B cell (primary cell): ENCODE measurements at regions not wholly inside any gene's neighbourhood (a gene's known extent, or its start where the extent isn't known, plus 50 kb on each side); places are given as distances from the start of the nearest gene placed in this dataset.

Experiments
- ATAC-seq: fragments of 200-7000 bp; cut with Tn5 transposase; one replicate; pipeline ENCODE4 v1.10.0; 2021; ENCODE audit warnings: low read depth, mild to moderate bottlenecking, moderate number of reproducible peaks, moderate library complexity
- CTCF ChIA-PET: fragments of 350-600 bp; sonication (Branson Sonifier 250); formaldehyde crosslinking; loops from one replicate; lab custom pipeline; 2021; ENCODE audit warnings: antibody characterized with exemption, inconsistent platforms; lab: Charles Lee
- POLR2A ChIA-PET: fragments of 350-600 bp; sonication (Branson Sonifier 250); formaldehyde crosslinking; loops from one replicate; lab custom pipeline; 2021; ENCODE audit warnings: antibody characterized with exemption; lab: Charles Lee
- DNase-seq: peaks from one replicate; pipeline ENCODE4 v3.0.0; 2013
- H2AFZ ChIP-seq: 2 replicates; pipeline ENCODE4 v1.6.1; 2012; ENCODE audit warnings: mild to moderate bottlenecking, low read depth, low read length; ENCODE audit not compliant: insufficient read depth, poor library complexity, severe bottlenecking
- H3K27ac ChIP-seq, 2 donors: 1 replicate in 1 of 2; 2 replicates in 1 of 2; pipeline ENCODE4 v1.5.1; 2012 to 2013; ENCODE audit warnings: low read length in 2 of 2, mild to moderate bottlenecking in 2 of 2, moderate library complexity in 1 of 2
- H3K27me3 ChIP-seq, 4 experiments: fragments of 200-600 bp in 1 of 4; sonication (generic) in 1 of 4; replicated peaks in 1 of 4; 1 replicate in 2 of 4; 2 replicates in 2 of 4; pipeline versions ENCODE4 v1.6.1 to v1.7.0; 2013 to 2016; ENCODE audit warnings: low read length in 3 of 4, mild to moderate bottlenecking in 2 of 4, mixed read lengths in 1 of 4, moderate library complexity in 1 of 4; ENCODE audit not compliant: insufficient read depth in 4 of 4, control insufficient read depth in 3 of 4; ENCODE audit errors: control extremely low read depth in 1 of 4
- H3K36me3 ChIP-seq, 2 experiments: replicated peaks in 1 of 2; 1 replicate in 1 of 2; 2 replicates in 1 of 2; pipeline versions ENCODE4 v1.6.1 to v1.7.1; 2013; ENCODE audit warnings: low read length in 1 of 2; ENCODE audit not compliant: insufficient read depth in 2 of 2, control insufficient read depth in 1 of 2; ENCODE audit errors: control extremely low read depth in 1 of 2, extremely low read depth in 1 of 2
- H3K4me1 ChIP-seq, 2 donors: fragments of 200-600 bp in 1 of 2; sonication (generic) in 1 of 2; 1 replicate in 1 of 2; 2 replicates in 1 of 2; pipeline versions ENCODE4 v1.5.1 to v1.6.1; 2013 to 2017; ENCODE audit warnings: low read length in 2 of 2; ENCODE audit not compliant: control insufficient read depth in 2 of 2, insufficient read depth in 2 of 2
- H3K4me2 ChIP-seq: replicated peaks from 2 replicates; pipeline ENCODE3; 2012; ENCODE audit warnings: mild to moderate bottlenecking, low read depth, low read length; ENCODE audit not compliant: poor library complexity, severe bottlenecking
- H3K4me3 ChIP-seq, 5 experiments: fragments of 200-600 bp in 1 of 5; sonication (generic) in 1 of 5; 1 replicate in 3 of 5; 2 replicates in 2 of 5; pipeline versions ENCODE4 v1.5.1 to v1.7.0; 2011 to 2016; ENCODE audit warnings: low read length in 4 of 5, mild to moderate bottlenecking in 4 of 5, low read depth in 2 of 5, control low read depth in 1 of 5, moderate library complexity in 1 of 5; ENCODE audit not compliant: insufficient read depth in 1 of 5; ENCODE audit errors: control extremely low read depth in 1 of 5, extremely low read depth in 1 of 5
- H3K79me2 ChIP-seq: fragments of 200-600 bp; sonication (generic); one replicate; pipeline ENCODE4 v1.6.0; 2016; ENCODE audit warnings: low read length; ENCODE audit not compliant: control insufficient read depth, insufficient read depth
- H3K9ac ChIP-seq: fragments of 200-600 bp; sonication (generic); 2 replicates; pipeline ENCODE4 v1.6.1; 2017; ENCODE audit warnings: mild to moderate bottlenecking, low read length, moderate library complexity
- H3K9me3 ChIP-seq, 3 donors: one replicate each; pipeline versions ENCODE4 v1.6.1 to v1.7.1; 2013; ENCODE audit warnings: low read length in 2 of 3; ENCODE audit not compliant: control insufficient read depth in 2 of 3, insufficient read depth in 1 of 3; ENCODE audit errors: control extremely low read depth in 1 of 3
- H4K20me1 ChIP-seq: 2 replicates; pipeline ENCODE4 v1.6.0; 2012; ENCODE audit warnings: mild to moderate bottlenecking, low read length; ENCODE audit not compliant: insufficient read depth, control insufficient read depth, poor library complexity, severe bottlenecking
- H3K27ac Mint-ChIP-seq: one replicate; pipeline ENCODE4 v1.8.0; 2021; ENCODE audit warnings: mixed read lengths
- H3K27me3 Mint-ChIP-seq: one replicate; pipeline ENCODE4 v1.8.0; 2021; ENCODE audit warnings: mixed read lengths
- H3K4me1 Mint-ChIP-seq: one replicate; pipeline ENCODE4 v1.8.0; 2021; ENCODE audit warnings: mixed read lengths
- H3K4me3 Mint-ChIP-seq: one replicate; pipeline ENCODE4 v1.8.0; 2021; ENCODE audit warnings: mixed read lengths
- H3K9me3 Mint-ChIP-seq: one replicate; pipeline ENCODE4 v1.8.0; 2022; ENCODE audit warnings: mixed read lengths; ENCODE audit not compliant: insufficient read depth
- CTCF ChIP-seq: fragments of 200-600 bp; IDR thresholded peaks from one replicate; pipeline ENCODE4 v1.8.0; 2022; ENCODE audit warnings: antibody characterized with exemption, mild to moderate bottlenecking
- EZH2 ChIP-seq: IDR thresholded peaks from 2 replicates; pipeline ENCODE4 v1.6.1; 2012; ENCODE audit warnings: borderline replicate concordance, low read depth, mild to moderate bottlenecking, moderate library complexity, low read length; ENCODE audit not compliant: insufficient read depth, poor library complexity, severe bottlenecking
- WGBS: methylation state at CpG from one replicate; pipeline ENCODE4 v1.1.5; 2013; ENCODE audit warnings: missing lambda C conversion rate; ENCODE audit not compliant: insufficient coverage; 5-methylcytosine and 5-hydroxymethylcytosine counted together
- intact Hi-C: fragments of 100-400 bp; cut with micrococcal nuclease; formaldehyde crosslinking; loops from one replicate; pipeline ENCODE4 v1.10.0; 2022

GRCh38 chr4:120616041-120616440 is 306.5 kb downstream of the PRDM5 start:
- Mint-ChIP-seq H3K27ac (no peak overlapping the region), H3K4me1 (no peaks in the 10 kb centered on the region), H3K4me3 (no peak overlapping the region), H3K9me3 (no peaks in the 10 kb centered on the region), H3K27me3 (no peaks in the 10 kb centered on the region)
- Histone ChIP-seq H3K27me3 (no peaks in the 10 kb centered on the region), H4K20me1 (no peaks in the 10 kb centered on the region), H3K4me2 (no peak overlapping the region), H2AFZ (no peak overlapping the region), H3K4me1 (no peaks in the 10 kb centered on the region), H3K36me3 (no peaks in the 10 kb centered on the region), H3K27ac (no peak overlapping the region), H3K79me2 (no peaks in the 10 kb centered on the region), H3K4me3 (no peak overlapping the region), H3K9ac (no peak overlapping the region), H3K9me3 (no peaks in the 10 kb centered on the region)
- ChIA-PET POLR2A (no interaction called here), CTCF (no interaction called here)
- no CpG with 5 or more reads among the region's 1 CpG for WGBS
- DNase-seq (no peak), ATAC-seq (no peak)
- intact Hi-C loops: no loop called here
- TF ChIP-seq CTCF (no peak), EZH2 (no peak)

GRCh38 chr4:120613778-120614177 is 308.7 kb downstream of the PRDM5 start:
- ChIA-PET POLR2A (no interaction called here), CTCF (no interaction called here)
- no peak overlapping the region for H2AFZ ChIP-seq
- no peak overlapping the region for H3K27ac ChIP-seq
- no peak overlapping the region for H3K4me3 ChIP-seq
- H4K20me1 ChIP-seq: no peaks in the 10 kb centered on the region
- H3K9me3 Mint-ChIP-seq: no peaks in the 10 kb centered on the region
- H3K9ac ChIP-seq: no peak overlapping the region
- no peaks in the 10 kb centered on the region for H3K27me3 Mint-ChIP-seq
- H3K4me3 Mint-ChIP-seq: no peak overlapping the region
- no peak overlapping the region for H3K27ac Mint-ChIP-seq
- H3K4me2 ChIP-seq: no peak overlapping the region
- H3K4me1 ChIP-seq: no peaks in the 10 kb centered on the region
- no CpG with 5 or more reads among the region's 1 CpG for WGBS
- H3K79me2 ChIP-seq: no peaks in the 10 kb centered on the region
- H3K36me3 ChIP-seq: no peaks in the 10 kb centered on the region
- no peaks in the 10 kb centered on the region for H3K9me3 ChIP-seq
- intact Hi-C loops: no loop called here
- H3K27me3 ChIP-seq: no peaks in the 10 kb centered on the region
- TF ChIP-seq EZH2 (no peak), CTCF (no peak)
- no peak for DNase-seq
- H3K4me1 Mint-ChIP-seq: no peaks in the 10 kb centered on the region
- no peak for ATAC-seq
